Smooth muscle cell (in vitro differentiated cells): ENCODE measurements at regions not wholly inside any gene's neighbourhood (a gene's known extent, or its start where the extent isn't known, plus 50 kb on each side); places are given as distances from the start of the nearest gene placed in this dataset.

ENCODE experiments used
- DNase-seq: peaks from one replicate; lab custom pipeline; 2025; ENCODE audit not compliant: unreplicated experiment; lab: John Stamatoyannopoulos, UW
- H2AFZ ChIP-seq: fragments of 200-600 bp; sonication (generic); 2 replicates; pipeline ENCODE4 v1.6.0; 2016; ENCODE audit warnings: antibody characterized with exemption, low read depth, mild to moderate bottlenecking
- H3F3A ChIP-seq: fragments of 200-600 bp; sonication (generic); 2 replicates; pipeline ENCODE4 v1.6.0; 2017; ENCODE audit warnings: antibody characterized with exemption, low read depth
- H3K27ac ChIP-seq: fragments of 200-600 bp; sonication (generic); 2 replicates; pipeline ENCODE4 v1.5.1; 2016; ENCODE audit warnings: low read depth, mild to moderate bottlenecking
- H3K27me3 ChIP-seq: fragments of 200-600 bp; sonication (generic); 2 replicates; pipeline ENCODE4 v1.6.1; 2016; ENCODE audit warnings: low read depth, mild to moderate bottlenecking
- H3K36me3 ChIP-seq: fragments of 200-600 bp; sonication (generic); 2 replicates; pipeline ENCODE4 v1.5.1; 2016; ENCODE audit warnings: low read depth
- H3K4me1 ChIP-seq: fragments of 200-600 bp; sonication (generic); 2 replicates; pipeline ENCODE4 v1.5.1; 2016; ENCODE audit warnings: low read depth
- H3K4me2 ChIP-seq: fragments of 200-600 bp; sonication (generic); 2 replicates; pipeline ENCODE4 v1.6.0; 2016; ENCODE audit warnings: mild to moderate bottlenecking
- H3K4me3 ChIP-seq: fragments of 200-600 bp; sonication (generic); 2 replicates; pipeline ENCODE4 v1.5.1; 2016; ENCODE audit warnings: mild to moderate bottlenecking
- H3K79me2 ChIP-seq: fragments of 200-600 bp; sonication (generic); 2 replicates; pipeline ENCODE4 v1.6.0; 2016; ENCODE audit warnings: low read depth, mild to moderate bottlenecking
- H3K9ac ChIP-seq: fragments of 200-600 bp; sonication (generic); 2 replicates; pipeline ENCODE4 v1.6.0; 2016; ENCODE audit warnings: low read depth
- H3K9me3 ChIP-seq: fragments of 200-600 bp; sonication (generic); replicated peaks from 2 replicates; pipeline ENCODE4 v1.5.1; 2016; ENCODE audit warnings: low read depth
- H4K20me1 ChIP-seq: fragments of 200-600 bp; sonication (generic); 2 replicates; pipeline ENCODE4 v1.6.0; 2016; ENCODE audit warnings: low read depth
- WGBS: methylation state at CpG from one replicate; pipeline ENCODE4 v1.1.7; 2016; ENCODE audit warnings: low lambda C conversion rate; 5-methylcytosine and 5-hydroxymethylcytosine counted together
- TF ChIP-seq, protein P1 (sequence below): fragments of 200-600 bp; sonication (generic); IDR thresholded peaks from 2 replicates; pipeline ENCODE4 v1.5.1; 2017; ENCODE audit warnings: borderline replicate concordance, mild to moderate bottlenecking, antibody characterized with exemption; ENCODE audit not compliant: insufficient read depth, poor library complexity, severe bottlenecking

DNA sequence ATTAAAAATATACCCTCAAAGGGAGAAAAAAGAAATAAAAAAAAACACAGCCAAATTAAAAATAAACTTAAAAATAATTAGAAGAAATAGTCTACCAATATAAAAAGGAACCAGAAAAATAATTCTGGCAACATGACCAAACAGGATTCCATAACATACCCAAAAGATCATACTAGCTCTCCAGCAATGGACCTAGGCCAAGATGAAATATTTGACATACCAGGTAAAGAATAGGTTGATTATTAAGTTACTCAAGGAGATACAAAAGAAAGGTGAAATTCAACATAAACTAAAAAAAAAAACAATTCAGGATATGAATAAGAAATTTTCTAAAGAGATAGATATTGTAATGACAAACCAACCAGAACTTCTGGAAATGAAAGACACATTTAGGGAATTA, 121.3 kb upstream of the SCAF11 start:
- Histone ChIP-seq H3K4me3 (no peak overlapping the region), H3K27me3 (no peaks in the 10 kb centered on the region), H2AFZ (no peak overlapping the region), H3K9ac (no peak overlapping the region), H3K4me2 (no peak overlapping the region), H3K27ac (no peak overlapping the region), H3F3A (no peaks in the 10 kb centered on the region), H3K4me1 (no peaks in the 10 kb centered on the region), H3K79me2 (no peaks in the 10 kb centered on the region), H4K20me1 (no peaks in the 10 kb centered on the region), H3K36me3 (no peaks in the 10 kb centered on the region), H3K9me3 (no peaks in the 10 kb centered on the region)
- no peak for DNase-seq
- TF ChIP-seq, protein P1, sequence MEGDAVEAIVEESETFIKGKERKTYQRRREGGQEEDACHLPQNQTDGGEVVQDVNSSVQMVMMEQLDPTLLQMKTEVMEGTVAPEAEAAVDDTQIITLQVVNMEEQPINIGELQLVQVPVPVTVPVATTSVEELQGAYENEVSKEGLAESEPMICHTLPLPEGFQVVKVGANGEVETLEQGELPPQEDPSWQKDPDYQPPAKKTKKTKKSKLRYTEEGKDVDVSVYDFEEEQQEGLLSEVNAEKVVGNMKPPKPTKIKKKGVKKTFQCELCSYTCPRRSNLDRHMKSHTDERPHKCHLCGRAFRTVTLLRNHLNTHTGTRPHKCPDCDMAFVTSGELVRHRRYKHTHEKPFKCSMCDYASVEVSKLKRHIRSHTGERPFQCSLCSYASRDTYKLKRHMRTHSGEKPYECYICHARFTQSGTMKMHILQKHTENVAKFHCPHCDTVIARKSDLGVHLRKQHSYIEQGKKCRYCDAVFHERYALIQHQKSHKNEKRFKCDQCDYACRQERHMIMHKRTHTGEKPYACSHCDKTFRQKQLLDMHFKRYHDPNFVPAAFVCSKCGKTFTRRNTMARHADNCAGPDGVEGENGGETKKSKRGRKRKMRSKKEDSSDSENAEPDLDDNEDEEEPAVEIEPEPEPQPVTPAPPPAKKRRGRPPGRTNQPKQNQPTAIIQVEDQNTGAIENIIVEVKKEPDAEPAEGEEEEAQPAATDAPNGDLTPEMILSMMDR: no peak

DNA sequence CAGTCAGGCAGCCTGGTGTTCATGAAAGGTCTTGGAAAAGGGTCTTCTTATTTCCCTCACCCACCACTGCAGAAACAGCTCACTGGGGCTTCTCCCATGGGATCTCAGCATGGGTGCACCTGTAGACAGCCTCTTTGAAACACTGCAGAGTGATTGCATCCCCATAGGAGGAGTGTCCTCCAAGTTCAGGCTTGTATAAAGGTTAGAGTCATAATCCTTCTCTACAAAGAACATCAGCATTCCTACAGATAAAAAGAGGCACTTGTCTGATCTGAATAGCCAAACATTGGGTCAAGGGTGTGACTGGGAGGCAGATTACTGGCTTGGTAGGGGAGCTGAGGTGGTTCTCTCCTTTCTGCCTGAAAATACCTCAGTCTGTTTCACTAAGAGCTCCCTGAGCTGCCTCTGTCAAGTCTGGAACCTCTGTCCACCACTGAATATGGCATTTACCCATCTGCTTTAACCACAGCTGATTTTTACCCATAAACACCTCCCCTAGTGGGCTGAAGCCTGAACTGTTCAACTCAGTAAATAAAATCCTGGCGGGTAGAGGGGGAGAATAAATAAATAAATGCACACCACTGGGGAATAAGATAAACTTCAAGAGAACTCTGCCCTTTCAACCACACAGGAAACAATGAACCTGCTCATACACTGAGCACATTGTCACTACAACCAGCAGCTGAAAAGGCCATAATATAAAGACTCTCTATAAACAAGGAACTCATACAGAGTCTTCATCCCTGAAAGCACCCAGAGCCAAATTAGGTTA, 120.7 kb upstream of the SCAF11 start:
- no peak overlapping the region for H2AFZ ChIP-seq
- H3K9me3 ChIP-seq: no peaks in the 10 kb centered on the region
- H3F3A ChIP-seq: no peaks in the 10 kb centered on the region
- H4K20me1 ChIP-seq: no peaks in the 10 kb centered on the region
- no peak overlapping the region for H3K4me3 ChIP-seq
- no peak for DNase-seq
- H3K79me2 ChIP-seq: no peaks in the 10 kb centered on the region
- no peak overlapping the region for H3K27ac ChIP-seq
- H3K9ac ChIP-seq: no peak overlapping the region
- WGBS: 83% methylated on average over 1 of the region's 1 CpG
- H3K4me1 ChIP-seq: no peaks in the 10 kb centered on the region
- H3K4me2 ChIP-seq: no peak overlapping the region
- H3K36me3 ChIP-seq: no peaks in the 10 kb centered on the region
- TF ChIP-seq, protein P1: no peak
- H3K27me3 ChIP-seq: no peaks in the 10 kb centered on the region

DNA sequence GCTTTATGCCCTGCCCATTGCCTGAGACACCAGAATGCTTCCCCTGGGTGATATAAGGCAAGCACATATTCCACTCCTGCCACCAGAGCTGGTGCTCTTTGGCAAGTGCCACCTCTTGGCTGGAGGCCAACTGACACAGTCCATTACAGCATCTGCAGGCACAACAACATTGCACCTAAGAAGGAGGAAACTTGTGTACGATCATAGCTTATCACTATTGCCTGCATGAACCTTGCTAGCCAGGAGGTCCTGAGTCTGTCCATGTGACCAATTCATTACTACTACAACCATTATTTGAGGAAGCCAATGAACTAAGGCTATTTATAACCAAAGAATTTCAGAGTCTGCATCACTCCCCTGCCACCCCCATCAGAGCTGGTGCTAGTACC, 119.8 kb upstream of the SCAF11 start:
- Histone ChIP-seq H4K20me1 (no peaks in the 10 kb centered on the region), H3K4me3 (no peak overlapping the region), H3K9me3 (no peaks in the 10 kb centered on the region), H3K4me2 (no peak overlapping the region), H2AFZ (no peak overlapping the region), H3K27ac (no peak overlapping the region), H3F3A (no peaks in the 10 kb centered on the region), H3K27me3 (no peaks in the 10 kb centered on the region), H3K36me3 (no peaks in the 10 kb centered on the region), H3K4me1 (no peaks in the 10 kb centered on the region), H3K9ac (no peak overlapping the region), H3K79me2 (no peaks in the 10 kb centered on the region)
- WGBS: 81% methylated on average over 1 of the region's 1 CpG
- TF ChIP-seq, protein P1: no peak
- DNase-seq: no peak
